Upper lobe of left lung (tissue), 6 donors: ENCODE measurements at regions not wholly inside any gene's neighbourhood (a gene's known extent, or its start where the extent isn't known, plus 50 kb on each side); places are given as distances from the start of the nearest gene placed in this dataset.

ENCODE experiments used
- ATAC-seq, 2 donors: fragments of 200-7000 bp; cut with Tn5 transposase; one replicate each; pipeline ENCODE4 v1.9.1; 2022; ENCODE audit warnings: mild to moderate bottlenecking in 2 of 2, moderate library complexity in 2 of 2; ENCODE audit not compliant: low FRiP score in 2 of 2
- DNase-seq, 2 donors: peaks; one replicate each; pipeline ENCODE4 v3.0.0-alpha.2; 2019 to 2020
- H3K27ac ChIP-seq, 4 donors: fragments of 200-600 bp; sonication (generic); one replicate each; pipeline ENCODE4 v1.5.1; 2016 to 2019
- H3K27me3 ChIP-seq, 4 donors: fragments of 200-600 bp; sonication (generic); one replicate each; pipeline ENCODE4 v1.5.1; 2017 to 2019
- H3K36me3 ChIP-seq, 4 donors: fragments of 200-600 bp; sonication (generic); one replicate each; pipeline ENCODE4 v1.5.1; 2016 to 2019
- H3K4me1 ChIP-seq, 4 donors: fragments of 200-600 bp; sonication (generic); one replicate each; pipeline ENCODE4 v1.5.1; 2018 to 2019
- H3K4me3 ChIP-seq, 4 donors: fragments of 200-600 bp; sonication (generic); one replicate each; pipeline ENCODE4 v1.5.1; 2017 to 2019; ENCODE audit warnings: mild to moderate bottlenecking in 2 of 4, moderate library complexity in 1 of 4
- H3K9me3 ChIP-seq, 4 donors: fragments of 200-600 bp; sonication (generic); one replicate each; pipeline ENCODE4 v1.5.1; 2018 to 2019
- CTCF ChIP-seq, 6 experiments: fragments of 450-650 bp in 4 of 6; fragments of 200-600 bp in 2 of 6; sonication (generic) in 2 of 6; IDR thresholded peaks; one replicate each; pipeline ENCODE4 v1.5.1; 2016 to 2019; ENCODE audit warnings: antibody characterized with exemption in 6 of 6
- EP300 ChIP-seq, 4 donors: sonication (generic); formaldehyde crosslinking; IDR thresholded peaks; one replicate each; pipeline ENCODE4 v1.5.1; 2017; ENCODE audit warnings: antibody characterized with exemption in 4 of 4, control low read depth in 2 of 4
- POLR2A ChIP-seq, 4 donors: fragments of 450-650 bp; IDR thresholded peaks; one replicate each; pipeline ENCODE4 v1.5.1; 2016 to 2017; ENCODE audit warnings: antibody characterized with exemption in 4 of 4, mild to moderate bottlenecking in 2 of 4
- POLR2AphosphoS5 ChIP-seq, 2 donors: sonication (generic); formaldehyde crosslinking; IDR thresholded peaks; one replicate each; pipeline ENCODE4 v1.5.1; 2017; ENCODE audit warnings: antibody characterized with exemption in 2 of 2
- WGBS, 2 donors: methylation state at CpG; one replicate each; pipeline ENCODE4 v1.1.5; 2017 to 2018; 5-methylcytosine and 5-hydroxymethylcytosine counted together
- donor health status: DM: no; HTN: no; CAD: no; lungs with moderate emphysema.
- donor health status: DM: no; HTN: yes; CAD: no; lungs with severe emphysema.

- Histone ChIP-seq H3K9me3 (no peaks in the 10 kb centered on the region), H3K4me1 (peaks cover 3 to 34% (median 8%) of the 10 kb centered on the region in 4 donors), H3K4me3 (no peak overlapping the region), H3K27ac (no peak overlapping the region), H3K36me3 (no peaks in the 10 kb centered on the region), H3K27me3 (no peaks in the 10 kb centered on the region)
- WGBS, 2 donors = 67 to 80% methylated on average over 8 to 9 of the region's 9 CpGs
- DNase-seq (no peak), ATAC-seq (peak in 1 of 2 donors; percentile 36)
- no peak for TF ChIP-seq EP300 (IDR thresholded peaks at IDR 0.05)
- TF ChIP-seq POLR2AphosphoS5 (IDR thresholded peaks at IDR 0.05) = no peak
- no peak for TF ChIP-seq CTCF (IDR thresholded peaks at IDR 0.05)
- no peak for TF ChIP-seq POLR2A (IDR thresholded peaks at IDR 0.05)
Measured at GRCh38 chr1:232508130-232508701, 121.7 kb downstream of the SIPA1L2 start.

DNA sequence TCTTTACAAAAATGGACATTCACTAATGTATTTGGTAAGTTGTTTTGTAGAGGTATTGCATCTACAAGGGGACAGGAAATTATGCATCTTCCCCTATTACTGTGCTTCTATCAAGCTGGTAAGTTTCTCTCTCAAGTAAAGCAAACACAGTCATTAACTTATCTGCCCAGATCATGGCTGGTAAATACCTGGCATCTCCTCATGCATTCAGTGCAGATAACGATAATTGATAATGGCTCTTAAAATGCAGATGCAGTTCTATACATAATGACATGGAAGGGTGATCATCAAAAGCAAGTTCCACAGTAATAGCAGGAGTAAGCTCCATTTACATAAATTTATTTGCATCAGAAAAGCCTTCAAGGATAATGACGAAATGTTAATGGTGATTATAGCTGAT, 122.4 kb downstream of the SIPA1L2 start:
- Histone ChIP-seq H3K27ac (no peak overlapping the region), H3K9me3 (no peaks in the 10 kb centered on the region), H3K36me3 (no peaks in the 10 kb centered on the region), H3K4me3 (no peak overlapping the region), H3K27me3 (no peaks in the 10 kb centered on the region), H3K4me1 (peaks cover 3 to 32% (median 8%) of the 10 kb centered on the region in 4 donors)
- 91 to 95% methylated on average over 2 of the region's 2 CpGs for whole genome bisulfite sequencing, 2 donors
- TF ChIP-seq CTCF (IDR thresholded peaks at IDR 0.05) (no peak), POLR2A (IDR thresholded peaks at IDR 0.05) (no peak), EP300 (IDR thresholded peaks at IDR 0.05) (no peak), POLR2AphosphoS5 (IDR thresholded peaks at IDR 0.05) (no peak)
- DNase-seq (no peak), ATAC-seq (no peak)

- no peaks in the 10 kb centered on the region for H3K27me3 ChIP-seq
- WGBS, 2 donors = 82 to 88% methylated on average over 2 of the region's 2 CpGs
Measured at GRCh38 chr1:232505884-232506283, 124.0 kb downstream of the SIPA1L2 start.

DNA sequence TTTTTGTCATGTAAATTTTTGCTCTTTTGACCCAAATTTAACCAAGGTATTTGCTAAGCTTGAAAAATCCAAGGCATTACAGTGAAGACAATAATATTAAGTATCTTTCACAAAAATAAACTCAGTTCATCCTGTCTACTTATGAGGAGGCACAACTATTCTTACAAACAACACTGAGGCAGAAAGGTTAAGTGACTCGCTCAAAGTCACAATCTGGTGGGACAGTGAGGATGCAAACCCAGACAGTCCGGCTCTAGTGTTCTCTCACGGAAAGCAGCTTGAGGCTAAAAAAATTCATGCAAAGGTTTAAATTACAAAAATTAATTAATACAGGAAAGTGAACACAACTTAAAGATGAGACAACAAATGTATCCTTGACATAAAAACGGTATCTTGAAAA, 125.3 kb downstream of the SIPA1L2 start:
- Histone ChIP-seq H3K9me3 (no peaks in the 10 kb centered on the region), H3K27ac (no peak overlapping the region), H3K36me3 (no peaks in the 10 kb centered on the region), H3K4me3 (no peak overlapping the region), H3K4me1 (peaks cover 8 to 28% (median 14%) of the 10 kb centered on the region in 4 donors), H3K27me3 (no peaks in the 10 kb centered on the region)
- ATAC-seq = no peak
- 94 to 98% methylated on average over 4 of the region's 4 CpGs for WGBS, 2 donors
- no peak for TF ChIP-seq POLR2A (IDR thresholded peaks at IDR 0.05)
- TF ChIP-seq CTCF (IDR thresholded peaks at IDR 0.05) = no peak
- TF ChIP-seq EP300 (IDR thresholded peaks at IDR 0.05) = no peak
- no peak for TF ChIP-seq POLR2AphosphoS5 (IDR thresholded peaks at IDR 0.05)
- no peak for DNase-seq

More at GRCh38 chr1:232505884-232506283, 124.0 kb downstream of the SIPA1L2 start:
- DNase-seq = no peak
- Histone ChIP-seq H3K4me1 (peaks cover 3 to 33% (median 12%) of the 10 kb centered on the region in 4 donors), H3K27ac (no peak overlapping the region), H3K4me3 (no peak overlapping the region), H3K9me3 (no peaks in the 10 kb centered on the region), H3K36me3 (no peaks in the 10 kb centered on the region)
- TF ChIP-seq CTCF (IDR thresholded peaks at IDR 0.05) = no peak
- TF ChIP-seq POLR2A (IDR thresholded peaks at IDR 0.05) = no peak
- no peak for TF ChIP-seq POLR2AphosphoS5 (IDR thresholded peaks at IDR 0.05)
- TF ChIP-seq EP300 (IDR thresholded peaks at IDR 0.05) = no peak
- ATAC-seq = no peak

GRCh38 chr1:232503497-232503896, 126.4 kb downstream of the SIPA1L2 start:
- 62% methylated on average over 1 of the region's 1 CpG for WGBS, 2 donors
- no peaks in the 10 kb centered on the region for H3K36me3 ChIP-seq
- no peak for TF ChIP-seq POLR2AphosphoS5 (IDR thresholded peaks at IDR 0.05)
- TF ChIP-seq POLR2A (IDR thresholded peaks at IDR 0.05) = no peak
- no peak for TF ChIP-seq CTCF (IDR thresholded peaks at IDR 0.05)
- no peak for TF ChIP-seq EP300 (IDR thresholded peaks at IDR 0.05)
- no peak overlapping the region for H3K27ac ChIP-seq
- no peak for ATAC-seq
- DNase-seq = no peak
- no peaks in the 10 kb centered on the region for H3K9me3 ChIP-seq
- no peak overlapping the region for H3K4me3 ChIP-seq
- H3K27me3 ChIP-seq = no peaks in the 10 kb centered on the region
- H3K4me1 ChIP-seq = peaks cover 7 to 17% (median 14%) of the 10 kb centered on the region in 4 donors
